ENCODE measurements at regions not wholly inside any gene's neighbourhood (a gene's known extent, or its start where the extent isn't known, plus 50 kb on each side); places are given as distances from the start of the nearest gene placed in this dataset.

- DNase-seq, result no peak
These were observed 773.8 kb upstream of the TBX3 start for GRCh38 chr12:115457798-115458197.

- DNase-seq, result no peak
These were observed 773.1 kb upstream of the TBX3 start for GRCh38 chr12:115456946-115457689.

GRCh38 chr12:115455268-115455681, 771.3 kb upstream of the TBX3 start:
- DNase-seq, result no peak

GRCh38 chr12:115452751-115453281, 768.8 kb upstream of the TBX3 start:
- no peak for DNase-seq

GRCh38 chr12:115451780-115452736, 768.1 kb upstream of the TBX3 start:
- peak; percentile 35 for DNase-seq

GRCh38 chr12:115451151-115451779, 767.3 kb upstream of the TBX3 start:
- DNase-seq, result no peak

GRCh38 chr12:115450710-115451109, 766.7 kb upstream of the TBX3 start:
- DNase-seq, result no peak

GRCh38 chr12:115450017-115450416, 766.0 kb upstream of the TBX3 start:
- DNase-seq, result no peak

- no peak for DNase-seq
These were observed 765.6 kb upstream of the TBX3 start for GRCh38 chr12:115449526-115449925.

GRCh38 chr12:115444346-115444745, 760.4 kb upstream of the TBX3 start:
- DNase-seq, result no peak

- no peak for DNase-seq
These were observed 759.5 kb upstream of the TBX3 start for GRCh38 chr12:115443351-115443938.

GRCh38 chr12:115440438-115440837, 756.5 kb upstream of the TBX3 start:
- no peak for DNase-seq

- DNase-seq, result no peak
These were observed 755.1 kb upstream of the TBX3 start for GRCh38 chr12:115439008-115439601.

- no peak for DNase-seq
These were observed 754.3 kb upstream of the TBX3 start for GRCh38 chr12:115438314-115438713.

- DNase-seq, result no peak
These were observed 753.1 kb upstream of the TBX3 start for GRCh38 chr12:115437061-115437567.

- no peak for DNase-seq
These were observed 749.1 kb upstream of the TBX3 start for GRCh38 chr12:115433014-115433634.

GRCh38 chr12:115430636-115431035, 746.7 kb upstream of the TBX3 start:
- DNase-seq, result no peak

GRCh38 chr12:115426732-115427131, 742.8 kb upstream of the TBX3 start:
- no peak for DNase-seq

GRCh38 chr12:115424003-115424402, 740.0 kb upstream of the TBX3 start:
- no peak for DNase-seq

GRCh38 chr12:115423546-115423987, 739.6 kb upstream of the TBX3 start:
- no peak for DNase-seq
